ENCODE measurements at regions not wholly inside any gene's neighbourhood (a gene's known extent, or its start where the extent isn't known, plus 50 kb on each side); places are given as distances from the start of the nearest gene placed in this dataset.
A peak's percentile ranks its signal among the peaks of the same experiment; 100 is the strongest.

DNA sequence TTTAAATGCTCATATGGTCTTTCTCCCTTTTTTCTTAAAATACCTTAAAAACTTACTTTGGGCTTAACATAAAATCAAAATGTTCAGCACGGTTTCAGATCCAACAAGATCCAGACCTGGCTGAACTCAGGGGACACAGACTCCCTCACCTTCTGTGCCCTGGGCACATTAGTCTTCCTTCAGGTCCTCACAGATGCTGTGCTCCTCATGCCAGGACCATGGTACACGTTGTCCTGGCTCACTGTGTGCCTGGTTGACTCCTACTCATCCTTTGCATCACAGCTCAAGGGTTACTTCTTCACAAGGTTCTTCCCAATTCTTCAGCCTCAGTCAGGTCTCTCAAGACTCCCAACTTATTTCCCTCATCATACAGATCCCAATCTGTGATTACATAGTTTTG is 73.6 kb upstream of the TCF21 start:
- H2AFZ ChIP-seq (ENCODE audit: low read length), result 0 out of 2 replicates have a peak overlapping the region, but pooled peaks have one; percentile 57
- no peak overlapping the region for H2BK120ac ChIP-seq (replicated peaks; ENCODE audit: low read depth, low read length)
- no peak overlapping the region for H3K56ac ChIP-seq (replicated peaks; ENCODE audit: insufficient read length, low read depth, low read length)
- no peak overlapping the region for H4K91ac ChIP-seq (replicated peaks; ENCODE audit: insufficient read length, low read length)
- H3K23me2 ChIP-seq (ENCODE audit: low read depth, low read length), result no peaks in the 10 kb centered on the region
- peaks cover 0 to 1% (median 0%) of the 10 kb centered on the region in 4 experiments; a peak in 1 of 7 replicates for H3K4me1 ChIP-seq (replicated peaks in 1 of 4; ENCODE audit: control insufficient read depth in 3 of 4, insufficient read depth in 4 of 4, low read length in 3 of 4)
- no peak overlapping the region for H3K14ac ChIP-seq (ENCODE audit: insufficient read length)
- no peak overlapping the region for H2AK5ac ChIP-seq (ENCODE audit: low read depth, low read length)
- CTCF ChIA-PET (ENCODE audit: partially characterized antibody), result interaction anchor here (0.6 to 5.4 kb wide), 7 partner anchors 9 to 586 kb away, joined by 3 to 48 read pairs (median 9); no protein-coding TSS in a partner anchor
- peaks cover 9% of the 10 kb centered on the region in 2 experiments; a peak in 2 of 4 replicates for H3K9me3 ChIP-seq (ENCODE audit: insufficient read depth in 2 of 2, low read depth in 1 of 2, low read length in 1 of 2)
- no peak for FAIRE-seq
- no peak overlapping the region for H3K4me2 ChIP-seq (ENCODE audit: insufficient read depth in 1 of 2, low read depth in 2 of 2, low read length in 2 of 2)
- no peak overlapping the region for H3K23ac ChIP-seq (ENCODE audit: insufficient read length)
- no peak overlapping the region for H2BK12ac ChIP-seq (ENCODE audit: low read depth, low read length)
- no peak overlapping the region for H3K27ac ChIP-seq (ENCODE audit: low read depth, low read length)
- H2BK20ac ChIP-seq (ENCODE audit: low read length), result no peak overlapping the region
- no peaks in the 10 kb centered on the region for H3K36me3 ChIP-seq (ENCODE audit: control insufficient read depth in 2 of 4, insufficient read depth in 4 of 4, low read length in 3 of 4)
- H3K79me1 ChIP-seq (ENCODE audit: low read depth, low read length), result no peaks in the 10 kb centered on the region
- H3K4ac ChIP-seq (replicated peaks; ENCODE audit: insufficient read length, low read depth, low read length), result no peak overlapping the region
- H2BK15ac ChIP-seq (ENCODE audit: low read length), result peak overlapping the region; percentile 84; the same call in 1 of the 2 replicates
- H4K8ac ChIP-seq (ENCODE audit: extremely low read depth, insufficient read depth, low read length), result no peak overlapping the region
- POLR2A ChIA-PET (ENCODE audit: partially characterized antibody), result no interaction called here
- DNase-seq (ENCODE audit: low read depth in 1 of 2, low spot score in 2 of 2), result no peak
- no peak for TF ChIP-seq RAD21 (IDR thresholded peaks at IDR 0.05 in 1 of 2, conservative IDR thresholded peaks at IDR 0.05 in 1 of 2; ENCODE audit: low read depth in 2 of 2, low read length in 2 of 2)
- no peak for TF ChIP-seq SIRT6 (IDR thresholded peaks at IDR 0.05; ENCODE audit: low read length)
- TF ChIP-seq, protein P1, sequence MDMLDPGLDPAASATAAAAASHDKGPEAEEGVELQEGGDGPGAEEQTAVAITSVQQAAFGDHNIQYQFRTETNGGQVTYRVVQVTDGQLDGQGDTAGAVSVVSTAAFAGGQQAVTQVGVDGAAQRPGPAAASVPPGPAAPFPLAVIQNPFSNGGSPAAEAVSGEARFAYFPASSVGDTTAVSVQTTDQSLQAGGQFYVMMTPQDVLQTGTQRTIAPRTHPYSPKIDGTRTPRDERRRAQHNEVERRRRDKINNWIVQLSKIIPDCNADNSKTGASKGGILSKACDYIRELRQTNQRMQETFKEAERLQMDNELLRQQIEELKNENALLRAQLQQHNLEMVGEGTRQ (IDR thresholded peaks at IDR 0.05; ENCODE audit: low read length), result no peak
- TF ChIP-seq NRF1 (IDR thresholded peaks at IDR 0.05; ENCODE audit: low read depth, low read length), result no peak
- TF ChIP-seq EZH2 (IDR thresholded peaks at IDR 0.05; ENCODE audit: low read depth, low read length, severe bottlenecking), result no peak
- TF ChIP-seq GTF2F1 (IDR thresholded peaks at IDR 0.05; ENCODE audit: borderline replicate concordance, low read depth, low read length), result no peak
- TF ChIP-seq NANOG (IDR thresholded peaks at IDR 0.05; ENCODE audit: insufficient read depth, low read depth, low read length, poor library complexity, severe bottlenecking), result no peak
- TF ChIP-seq, protein P2, sequence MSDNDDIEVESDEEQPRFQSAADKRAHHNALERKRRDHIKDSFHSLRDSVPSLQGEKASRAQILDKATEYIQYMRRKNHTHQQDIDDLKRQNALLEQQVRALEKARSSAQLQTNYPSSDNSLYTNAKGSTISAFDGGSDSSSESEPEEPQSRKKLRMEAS (IDR thresholded peaks at IDR 0.05), result no peak
- no peak for TF ChIP-seq KDM4A (IDR thresholded peaks at IDR 0.05; ENCODE audit: low read depth, low read length, severe bottlenecking)
- no peak for TF ChIP-seq TAF7 (optimal IDR thresholded peaks at IDR 0.05; ENCODE audit: borderline replicate concordance, low read depth, low read length)
- TF ChIP-seq ASH2L (IDR thresholded peaks at IDR 0.05; ENCODE audit: low read length), result no peak
- no peak for TF ChIP-seq KDM5A (IDR thresholded peaks at IDR 0.05; ENCODE audit: low read length)
- H4K5ac ChIP-seq (ENCODE audit: insufficient read length, low read depth, low read length), result no peak overlapping the region
- peak overlapping the region; percentile 38; the same call in 1 of the 2 replicates for H2BK5ac ChIP-seq (ENCODE audit: low read depth, low read length)
- 83% methylated on average over 2 of the region's 2 CpGs; no CpG with 5 or more reads in 1 of the 2 experiments for WGBS, 2 experiments (ENCODE audit: extremely low coverage in 1 of 2, insufficient coverage in 1 of 2, insufficient read length in 1 of 2, insufficient replicate concordance in 2 of 2, low coverage in 1 of 2, low lambda C conversion rate in 2 of 2, missing lambda C conversion rate in 1 of 2)
- H3K9ac ChIP-seq (replicated peaks in 1 of 4; ENCODE audit: extremely low read depth in 1 of 4, low read depth in 3 of 4, low read length in 3 of 4), result no peak overlapping the region
- H3K4me3 ChIP-seq (ENCODE audit: extremely low read depth in 1 of 4, insufficient read depth in 2 of 4, low read depth in 3 of 4, low read length in 4 of 4), result no peak overlapping the region
- no peaks in the 10 kb centered on the region for H3K79me2 ChIP-seq (ENCODE audit: control insufficient read depth in 1 of 2, insufficient read depth in 2 of 2, low read length in 2 of 2)
- H3K18ac ChIP-seq (ENCODE audit: extremely low read depth, low read length), result no peak overlapping the region
- no peaks in the 10 kb centered on the region for H4K20me1 ChIP-seq (replicated peaks in 1 of 2; ENCODE audit: control insufficient read depth in 1 of 2, insufficient read depth in 2 of 2, low read length in 2 of 2)
- H3K27me3 ChIP-seq (replicated peaks in 1 of 4; ENCODE audit: control insufficient read depth in 3 of 4, extremely low read depth in 1 of 4, insufficient read depth in 3 of 4, low read length in 3 of 4), result no peaks in the 10 kb centered on the region

Data from H1 (cell line).